Erythroblast (primary cell): ENCODE measurements at regions not wholly inside any gene's neighbourhood (a gene's known extent, or its start where the extent isn't known, plus 50 kb on each side); places are given as distances from the start of the nearest gene placed in this dataset.
"Not testable (repeated sequence)": the region's sequence is repeated elsewhere in the genome, so short reads cannot be mapped to it uniquely, and the experiment has no call there.

ENCODE experiments used
- GATA1 ChIP-seq: IDR thresholded peaks from 2 replicates; pipeline ENCODE4 v1.6.1; 2011; ENCODE audit warnings: low read depth, mild to moderate bottlenecking, control low read depth, low read length, moderate library complexity
- POLR2A ChIP-seq: IDR thresholded peaks from 2 replicates; pipeline ENCODE4 v1.6.1; 2011; ENCODE audit warnings: mild to moderate bottlenecking, low read length

DNA sequence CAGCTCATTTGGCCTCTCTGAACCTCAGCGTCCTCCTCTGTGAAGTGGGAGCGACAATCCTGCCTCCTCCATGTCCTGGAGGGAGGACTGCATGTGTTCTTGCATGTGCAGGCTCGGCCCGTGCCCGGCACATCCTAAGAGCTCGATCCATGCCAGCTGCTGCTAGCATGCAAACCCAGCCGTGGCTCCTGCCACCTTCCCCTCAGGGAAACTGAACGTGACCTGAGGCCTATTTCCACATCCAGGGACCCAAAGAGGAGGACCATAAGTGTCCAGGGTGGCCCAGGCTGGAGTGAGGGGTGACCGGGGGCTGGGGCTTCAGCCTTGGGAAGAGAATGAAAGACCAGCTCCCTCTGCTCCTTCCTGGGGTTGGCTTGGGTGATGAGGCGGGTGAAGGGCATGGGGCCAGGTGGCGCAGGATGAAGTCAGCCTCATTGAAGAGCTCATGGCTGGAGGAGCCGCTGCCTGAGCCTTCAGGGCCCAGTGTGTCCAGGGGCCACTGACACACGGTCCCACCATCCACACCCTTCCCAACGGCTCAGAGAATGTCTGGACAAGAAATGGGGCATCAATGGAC lies 115.7 kb upstream of the AKAP13 start:
- TF ChIP-seq POLR2A, GATA1: not testable (repeated sequence)
